Activated CD4-positive, alpha-beta T cell treated with anti-CD3 and anti-CD28 coated beads, Interleukin-2, Interleukin-4, amounts not matched to agents 100 ng/mL and 50 ng/mL, durations not matched to agents 16 hours and 8 hours (primary cell): ENCODE measurements at regions not wholly inside any gene's neighbourhood (a gene's known extent, or its start where the extent isn't known, plus 50 kb on each side); places are given as distances from the start of the nearest gene placed in this dataset.

Experiments
- DNase-seq: peaks from one replicate; pipeline ENCODE4 v3.0.0-alpha.2; 2020; ENCODE audit warnings: low spot score

- no peak for DNase-seq
These were observed 50.8 kb upstream of the MYLIP start for GRCh38 chr6:16078064-16078463.

GRCh38 chr6:16069671-16070070, 59.2 kb upstream of the MYLIP start:
- DNase-seq, result no peak

- DNase-seq, result no peak
These were observed 59.7 kb upstream of the MYLIP start for GRCh38 chr6:16069222-16069621.

GRCh38 chr6:16067568-16067967, 61.3 kb upstream of the MYLIP start:
- DNase-seq, result no peak

GRCh38 chr6:16064671-16065072, 64.2 kb upstream of the MYLIP start:
- DNase-seq, result no peak

GRCh38 chr6:16063580-16063979, 65.3 kb upstream of the MYLIP start:
- no peak for DNase-seq

- DNase-seq, result no peak
These were observed 67.1 kb upstream of the MYLIP start for GRCh38 chr6:16061818-16062217.

- DNase-seq, result no peak
These were observed 68.8 kb upstream of the MYLIP start for GRCh38 chr6:16060039-16060438.

GRCh38 chr6:16059496-16059895, 69.4 kb upstream of the MYLIP start:
- no peak for DNase-seq

GRCh38 chr6:16058929-16059345, 69.9 kb upstream of the MYLIP start:
- DNase-seq, result no peak

GRCh38 chr6:16058201-16058928, 70.5 kb upstream of the MYLIP start:
- DNase-seq, result no peak

- no peak for DNase-seq
These were observed 71.4 kb upstream of the MYLIP start for GRCh38 chr6:16057446-16057845.

- no peak for DNase-seq
These were observed 72.5 kb upstream of the MYLIP start for GRCh38 chr6:16056263-16056870.

- no peak for DNase-seq
These were observed 73.0 kb upstream of the MYLIP start for GRCh38 chr6:16055852-16056251.

- DNase-seq, result no peak
These were observed 79.7 kb upstream of the MYLIP start for GRCh38 chr6:16049168-16049567.

- no peak for DNase-seq
These were observed 80.7 kb upstream of the MYLIP start for GRCh38 chr6:16048221-16048620.

GRCh38 chr6:16047435-16047990, 81.4 kb upstream of the MYLIP start:
- DNase-seq, result no peak

GRCh38 chr6:16045238-16045637, 83.6 kb upstream of the MYLIP start:
- DNase-seq, result no peak

- DNase-seq, result no peak
These were observed 84.7 kb upstream of the MYLIP start for GRCh38 chr6:16044211-16044643.

- no peak for DNase-seq
These were observed 85.4 kb upstream of the MYLIP start for GRCh38 chr6:16043171-16044135.

GRCh38 chr6:16042751-16043150, 86.1 kb upstream of the MYLIP start:
- DNase-seq, result no peak

GRCh38 chr6:16041327-16041726, 87.6 kb upstream of the MYLIP start:
- DNase-seq, result no peak

GRCh38 chr6:16040628-16040974, 88.3 kb upstream of the MYLIP start:
- DNase-seq, result no peak
